Upper lobe of left lung (tissue), 4 donors: ENCODE measurements at regions not wholly inside any gene's neighbourhood (a gene's known extent, or its start where the extent isn't known, plus 50 kb on each side); places are given as distances from the start of the nearest gene placed in this dataset.

ENCODE experiments used
- POLR2A ChIP-seq, 4 donors: fragments of 450-650 bp; IDR thresholded peaks; one replicate each; pipeline ENCODE4 v1.5.1; 2016 to 2017; ENCODE audit warnings: antibody characterized with exemption in 4 of 4, mild to moderate bottlenecking in 2 of 4
- TF ChIP-seq, protein P1 (sequence below), 6 experiments: fragments of 450-650 bp in 4 of 6; fragments of 200-600 bp in 2 of 6; sonication (generic) in 2 of 6; IDR thresholded peaks; one replicate each; pipeline ENCODE4 v1.5.1; 2016 to 2019; ENCODE audit warnings: antibody characterized with exemption in 6 of 6

DNA sequence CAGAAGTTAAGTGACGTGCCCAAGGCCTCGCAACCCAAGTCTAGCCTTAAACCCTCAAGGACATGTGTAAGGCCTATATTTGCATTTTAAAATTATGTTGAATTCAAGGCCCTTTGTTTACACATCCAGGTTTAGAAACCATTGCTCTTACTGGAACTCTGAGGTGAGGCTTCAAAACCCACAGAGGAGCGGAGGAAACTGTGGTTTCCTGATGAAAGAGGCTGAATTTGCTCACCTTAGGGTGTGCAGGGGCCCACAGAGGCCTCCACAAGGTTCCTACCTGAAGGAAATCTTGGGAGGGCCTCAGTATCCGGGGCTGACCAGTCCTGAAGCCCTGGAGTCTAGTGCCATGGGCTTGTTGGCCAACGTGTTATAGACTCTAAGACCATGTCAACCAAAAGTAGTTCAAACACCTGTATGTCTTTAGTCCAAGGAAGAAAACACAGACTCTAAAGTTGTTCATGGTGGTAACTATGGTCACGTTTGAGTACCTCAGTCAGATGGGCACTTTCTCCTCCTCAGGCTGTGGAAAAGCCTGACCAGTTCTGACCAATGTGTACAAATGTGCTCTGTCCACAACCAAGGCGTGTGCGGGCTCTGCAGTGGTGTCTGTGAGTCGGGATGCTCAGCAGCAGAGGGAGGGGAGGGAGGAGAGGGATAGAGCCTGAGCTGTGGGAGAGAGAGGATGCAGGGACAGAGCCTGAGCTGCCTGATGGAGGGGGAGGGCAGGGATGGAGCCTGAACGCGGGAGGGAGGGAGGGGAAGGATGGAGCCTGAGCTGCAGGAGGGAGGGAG is 124.6 kb upstream of the ERCC6L2 start:
- no peak for TF ChIP-seq POLR2A (IDR thresholded peaks at IDR 0.05)
- TF ChIP-seq, protein P1, sequence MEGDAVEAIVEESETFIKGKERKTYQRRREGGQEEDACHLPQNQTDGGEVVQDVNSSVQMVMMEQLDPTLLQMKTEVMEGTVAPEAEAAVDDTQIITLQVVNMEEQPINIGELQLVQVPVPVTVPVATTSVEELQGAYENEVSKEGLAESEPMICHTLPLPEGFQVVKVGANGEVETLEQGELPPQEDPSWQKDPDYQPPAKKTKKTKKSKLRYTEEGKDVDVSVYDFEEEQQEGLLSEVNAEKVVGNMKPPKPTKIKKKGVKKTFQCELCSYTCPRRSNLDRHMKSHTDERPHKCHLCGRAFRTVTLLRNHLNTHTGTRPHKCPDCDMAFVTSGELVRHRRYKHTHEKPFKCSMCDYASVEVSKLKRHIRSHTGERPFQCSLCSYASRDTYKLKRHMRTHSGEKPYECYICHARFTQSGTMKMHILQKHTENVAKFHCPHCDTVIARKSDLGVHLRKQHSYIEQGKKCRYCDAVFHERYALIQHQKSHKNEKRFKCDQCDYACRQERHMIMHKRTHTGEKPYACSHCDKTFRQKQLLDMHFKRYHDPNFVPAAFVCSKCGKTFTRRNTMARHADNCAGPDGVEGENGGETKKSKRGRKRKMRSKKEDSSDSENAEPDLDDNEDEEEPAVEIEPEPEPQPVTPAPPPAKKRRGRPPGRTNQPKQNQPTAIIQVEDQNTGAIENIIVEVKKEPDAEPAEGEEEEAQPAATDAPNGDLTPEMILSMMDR (IDR thresholded peaks at IDR 0.05), result no peak
